ENCODE measurements at regions not wholly inside any gene's neighbourhood (a gene's known extent, or its start where the extent isn't known, plus 50 kb on each side); places are given as distances from the start of the nearest gene placed in this dataset.

- no peak for TF ChIP-seq POLR2AphosphoS5 (IDR thresholded peaks at IDR 0.05; ENCODE audit: borderline replicate concordance, low read depth, low read length)
- TF ChIP-seq EZH2 (IDR thresholded peaks at IDR 0.05), result no peak
- no peak for TF ChIP-seq FOXP2 (optimal IDR thresholded peaks at IDR 0.05; ENCODE audit: control extremely low read depth, extremely low read length, insufficient read depth)
Measured at GRCh38 chr4:138595731-138596460, 353.7 kb upstream of the SLC7A11 start.
